OCI-LY1 (cell line): ENCODE measurements at regions not wholly inside any gene's neighbourhood (a gene's known extent, or its start where the extent isn't known, plus 50 kb on each side); places are given as distances from the start of the nearest gene placed in this dataset.

Experiments used
- CTCF ChIP-seq: fragments of 200-600 bp; sonication (generic), shearing (Covaris generic); IDR thresholded peaks from 2 replicates; pipeline ENCODE4 v1.5.1; 2017; ENCODE audit warnings: mild to moderate bottlenecking, antibody characterized with exemption, low read length, moderate library complexity, mixed read lengths
- EZH2 ChIP-seq: fragments of 200-600 bp; sonication (generic), shearing (Covaris generic); IDR thresholded peaks from 2 replicates; pipeline ENCODE4 v1.8.0; 2017; ENCODE audit warnings: borderline replicate concordance, mixed run types, mild to moderate bottlenecking, antibody characterized with exemption, low read length, moderate library complexity, mixed read lengths

DNA sequence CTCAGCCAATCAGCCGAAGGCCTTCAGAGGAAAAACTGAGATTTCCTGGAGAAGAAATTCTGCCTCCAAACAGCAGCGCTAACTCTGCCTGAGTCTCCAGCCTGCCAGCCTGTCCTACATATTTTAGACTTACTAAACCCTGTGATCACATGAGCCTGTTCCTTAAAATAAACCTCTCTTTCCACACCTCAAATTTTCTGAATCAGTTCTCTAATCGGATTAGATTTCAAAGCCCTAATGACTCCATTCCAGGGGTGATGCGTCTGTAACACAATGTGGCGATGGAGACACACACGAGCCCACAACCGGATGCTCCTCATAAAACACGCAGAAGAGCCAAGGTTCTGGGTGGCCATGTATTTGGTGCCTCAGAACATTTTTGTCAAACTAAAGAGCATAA is 1371.2 kb downstream of the BRD1 start:
- TF ChIP-seq CTCF (no peak), EZH2 (no peak)
